AG09309 (cell line): ENCODE measurements at regions not wholly inside any gene's neighbourhood (a gene's known extent, or its start where the extent isn't known, plus 50 kb on each side); places are given as distances from the start of the nearest gene placed in this dataset.

Experiments used
- DNase-seq: peaks from one replicate; pipeline ENCODE4 v3.0.0-alpha.2; 2010; ENCODE audit warnings: low read depth
- H3K4me3 ChIP-seq: 2 replicates; pipeline ENCODE4 v1.5.1; 2011; ENCODE audit warnings: mild to moderate bottlenecking, low read depth, low read length, moderate library complexity; ENCODE audit not compliant: control insufficient read depth
- CTCF ChIP-seq: IDR thresholded peaks from 2 replicates; pipeline ENCODE4 v1.5.1; 2011; ENCODE audit warnings: mild to moderate bottlenecking, low read depth, low read length, inconsistent platforms; ENCODE audit not compliant: insufficient read depth, control insufficient read depth; ENCODE audit errors: missing control alignments

GRCh38 chr6:147879031-147879580, 370.6 kb downstream of the SAMD5 start:
- no peak for DNase-seq
- TF ChIP-seq CTCF: no peak
- no peak overlapping the region for H3K4me3 ChIP-seq

GRCh38 chr6:147881432-147881831, 372.9 kb downstream of the SAMD5 start:
- TF ChIP-seq CTCF: no peak
- no peak overlapping the region for H3K4me3 ChIP-seq
- DNase-seq: no peak

- H3K4me3 ChIP-seq: no peak overlapping the region
- no peak for DNase-seq
- no peak for TF ChIP-seq CTCF
These were observed 379.9 kb downstream of the SAMD5 start for GRCh38 chr6:147888374-147888773.

GRCh38 chr6:147891671-147892070, 383.2 kb downstream of the SAMD5 start:
- TF ChIP-seq CTCF: no peak
- no peak overlapping the region for H3K4me3 ChIP-seq
- no peak for DNase-seq

GRCh38 chr6:147892476-147892875, 384.0 kb downstream of the SAMD5 start:
- no peak for TF ChIP-seq CTCF
- no peak overlapping the region for H3K4me3 ChIP-seq
- DNase-seq: no peak

GRCh38 chr6:147895272-147895671, 386.8 kb downstream of the SAMD5 start:
- H3K4me3 ChIP-seq: no peak overlapping the region
- no peak for TF ChIP-seq CTCF

More at GRCh38 chr6:147895272-147895671, 386.8 kb downstream of the SAMD5 start:
- DNase-seq: no peak
